ENCODE measurements at regions not wholly inside any gene's neighbourhood (a gene's known extent, or its start where the extent isn't known, plus 50 kb on each side); places are given as distances from the start of the nearest gene placed in this dataset.

- no peak for DNase-seq
Observed at GRCh38 chr20:12395353-12395752, 477.7 kb downstream of the BTBD3 start.

- no peak for DNase-seq
Observed at GRCh38 chr20:12395760-12396159, 478.1 kb downstream of the BTBD3 start.

DNA sequence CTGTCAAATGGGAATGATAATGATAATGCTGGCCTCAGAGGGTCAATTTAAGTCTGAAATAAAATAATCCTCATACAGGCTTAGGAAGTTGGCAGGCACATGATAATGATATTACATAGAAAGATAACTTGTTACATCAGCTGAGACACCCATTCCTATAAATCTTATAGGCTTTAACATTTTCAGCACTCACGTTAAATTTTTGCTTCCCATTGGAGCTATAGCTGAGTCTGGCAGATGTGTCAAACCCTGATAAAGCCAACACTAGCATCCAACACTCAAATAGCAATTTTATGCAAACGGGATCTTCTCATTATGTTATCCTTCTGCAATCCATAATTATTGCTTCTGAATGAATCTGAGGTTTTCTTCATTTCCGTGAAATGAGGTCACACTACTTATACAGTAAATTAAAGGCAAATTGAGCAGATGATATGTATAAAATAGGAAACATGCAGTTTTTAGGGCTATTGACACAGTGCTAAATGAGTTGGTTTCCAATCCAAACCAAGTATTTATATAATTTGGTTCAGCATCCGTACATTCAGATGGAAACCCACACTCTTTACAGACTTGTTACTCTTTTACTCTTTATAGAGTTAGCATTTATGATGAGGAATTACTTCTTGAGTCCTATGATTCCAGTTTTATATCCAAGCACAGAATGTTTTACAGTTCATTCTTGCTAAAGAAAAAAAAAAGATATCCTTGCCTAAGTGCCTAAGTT is 481.6 kb downstream of the BTBD3 start:
- no peak for DNase-seq

GRCh38 chr20:12404941-12405340 is 487.2 kb downstream of the BTBD3 start:
- no peak for DNase-seq

- DNase-seq = no peak
Observed at GRCh38 chr20:12406978-12407377, 489.3 kb downstream of the BTBD3 start.

GRCh38 chr20:12409501-12409900 is 491.8 kb downstream of the BTBD3 start:
- DNase-seq = no peak

GRCh38 chr20:12410783-12411182 is 493.1 kb downstream of the BTBD3 start:
- no peak for DNase-seq

- DNase-seq = no peak
Observed at GRCh38 chr20:12411246-12411940, 493.7 kb downstream of the BTBD3 start.

DNA sequence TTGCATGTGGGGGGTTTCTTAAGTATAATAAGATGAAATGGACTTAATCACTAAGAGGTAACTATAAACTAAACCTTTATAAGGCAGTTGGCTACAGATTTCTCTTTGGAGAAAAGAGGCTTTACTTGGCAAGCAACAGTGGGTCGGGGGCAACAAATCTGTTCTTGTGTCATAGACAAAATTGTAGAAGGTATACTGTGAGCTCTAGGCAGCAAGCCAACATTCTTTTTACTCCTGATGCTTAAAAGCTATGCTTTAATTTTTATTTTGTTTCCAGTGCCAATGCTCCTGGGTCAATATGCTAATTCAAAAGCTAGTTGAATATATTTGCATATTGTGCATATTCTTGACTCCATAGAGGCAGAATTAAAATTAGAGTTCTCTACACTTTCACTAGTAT is 495.4 kb downstream of the BTBD3 start:
- no peak for DNase-seq

GRCh38 chr20:12414446-12415274 is 497.0 kb downstream of the BTBD3 start:
- DNase-seq = no peak

DNA sequence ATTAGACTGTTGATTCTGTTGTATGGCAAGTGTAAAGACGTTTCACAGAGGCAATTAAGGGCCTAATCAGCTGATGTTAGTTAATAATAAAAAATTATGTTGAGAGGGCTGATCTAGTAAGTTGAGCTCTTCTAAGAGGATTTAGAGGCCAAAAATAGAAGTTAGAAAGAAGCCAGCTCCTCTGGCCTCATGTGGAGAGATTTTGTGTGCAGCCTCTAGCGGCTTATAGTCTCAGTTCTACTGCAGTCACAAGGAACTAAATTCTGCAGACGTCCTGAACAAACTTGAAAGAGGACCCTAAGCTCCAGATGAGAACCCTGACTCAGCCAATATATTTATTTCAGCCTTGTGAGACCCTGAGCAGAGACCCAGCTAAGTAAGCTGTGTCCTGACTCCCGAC is 498.6 kb downstream of the BTBD3 start:
- DNase-seq = no peak

GRCh38 chr20:12433724-12434123 is 516.0 kb downstream of the BTBD3 start:
- no peak for DNase-seq

GRCh38 chr20:12434672-12435071 is 517.0 kb downstream of the BTBD3 start:
- no peak for DNase-seq

DNA sequence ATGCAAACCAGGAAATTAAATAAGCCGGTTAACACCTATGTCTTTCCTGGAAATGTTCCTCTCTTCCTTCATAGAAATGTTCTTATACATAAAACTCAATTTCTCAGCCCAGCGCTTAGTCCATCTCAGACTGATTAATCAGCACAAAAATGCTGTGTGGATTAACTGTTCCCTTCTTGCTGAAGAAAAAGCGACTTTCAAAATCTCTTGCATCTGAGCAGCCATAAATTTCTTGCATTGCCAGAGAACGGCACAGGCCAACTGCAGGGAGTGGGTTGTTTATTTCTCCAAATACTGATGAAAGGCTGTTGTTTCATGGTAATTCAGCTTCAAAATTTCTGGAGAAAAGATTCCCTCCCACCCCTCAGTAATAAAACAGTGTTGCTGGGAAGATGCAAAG is 517.6 kb downstream of the BTBD3 start:
- DNase-seq = no peak

DNA sequence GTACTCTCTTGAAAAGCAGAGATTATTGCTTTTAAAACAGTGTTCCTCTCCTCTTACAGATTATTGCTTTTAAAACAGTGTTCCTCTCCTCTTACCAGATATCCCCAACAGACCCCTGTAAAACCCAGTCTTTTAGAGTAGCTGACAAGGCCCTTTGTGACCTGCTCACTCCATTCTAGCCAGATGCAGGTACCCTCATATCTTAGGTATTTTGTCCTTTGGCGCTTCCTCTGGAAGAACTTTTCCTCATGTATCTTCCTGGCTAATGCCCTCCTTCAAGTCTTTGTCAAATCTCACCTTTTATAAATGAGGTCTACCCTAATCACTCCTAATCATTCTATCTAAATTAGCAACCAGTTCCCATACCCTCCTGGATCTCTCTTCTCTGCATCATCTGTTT is 536.0 kb downstream of the BTBD3 start:
- DNase-seq = no peak

GRCh38 chr20:12455148-12455547 is 537.5 kb downstream of the BTBD3 start:
- no peak for DNase-seq

- DNase-seq = no peak
Observed at GRCh38 chr20:12458241-12458640, 540.5 kb downstream of the BTBD3 start.

- DNase-seq = no peak
Observed at GRCh38 chr20:12464036-12464435, 544.7 kb upstream of the SPTLC3 start.

DNA sequence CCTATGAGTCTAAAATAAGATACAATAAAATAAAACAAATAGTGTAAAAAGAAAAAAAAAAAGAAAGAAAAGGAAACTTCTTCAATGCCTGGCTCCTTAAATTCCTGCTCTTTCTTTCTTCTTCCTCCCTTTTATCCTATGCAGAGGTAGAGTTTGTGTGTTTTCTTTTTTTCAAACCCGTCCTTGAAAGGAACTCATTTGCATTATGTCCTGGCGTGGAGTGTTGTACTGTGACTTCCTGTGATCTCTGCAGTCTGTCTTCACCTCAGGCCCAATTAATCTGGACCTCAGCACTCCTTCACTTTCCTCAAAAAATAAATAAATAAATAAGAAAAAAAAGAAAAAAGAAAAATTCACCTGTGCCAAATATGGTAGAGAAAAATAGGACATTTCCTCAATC is 541.9 kb upstream of the SPTLC3 start:
- no peak for DNase-seq

- no peak for DNase-seq
Observed at GRCh38 chr20:12467758-12468157, 541.0 kb upstream of the SPTLC3 start.

DNA sequence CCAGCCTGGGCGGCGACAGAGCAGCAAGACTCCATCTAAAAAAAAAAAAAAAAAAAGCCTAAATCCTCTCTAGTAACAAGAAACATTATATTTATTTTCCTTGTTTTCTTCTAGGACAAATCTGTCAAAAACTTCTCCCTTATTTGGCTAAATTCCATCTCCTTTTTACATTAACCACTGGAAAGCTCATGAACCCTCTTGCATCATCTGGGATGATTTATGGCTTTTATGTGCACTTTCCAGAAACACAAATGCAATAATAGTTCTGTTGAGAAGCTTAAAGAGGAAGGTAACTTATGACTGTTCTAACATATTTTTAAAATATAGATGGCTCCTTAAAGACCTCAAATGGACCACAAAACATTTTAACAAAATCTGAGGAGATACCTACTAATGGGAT is 526.1 kb upstream of the SPTLC3 start:
- DNase-seq = no peak

- no peak for DNase-seq
Observed at GRCh38 chr20:12502443-12502842, 506.3 kb upstream of the SPTLC3 start.

- no peak for DNase-seq
Observed at GRCh38 chr20:12504779-12505178, 504.0 kb upstream of the SPTLC3 start.

DNA sequence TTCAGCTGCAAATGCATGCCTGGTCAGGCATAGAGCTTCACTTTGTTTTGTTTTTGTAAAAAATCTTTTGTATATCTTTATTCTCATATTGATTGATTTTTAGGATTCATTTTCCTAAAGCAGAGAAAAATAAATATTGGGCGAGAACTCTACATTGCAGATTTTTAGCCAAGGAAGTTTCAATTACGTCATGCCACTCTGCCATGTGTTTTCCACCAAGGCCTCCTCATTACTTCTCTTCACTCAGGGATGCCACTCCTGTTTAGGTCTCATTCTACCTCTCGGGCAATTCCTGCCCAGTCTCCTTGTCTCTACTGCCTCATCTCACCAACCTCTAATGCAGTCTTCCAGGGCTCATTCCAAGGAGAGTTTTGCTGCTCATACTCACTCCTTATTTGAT is 497.3 kb upstream of the SPTLC3 start:
- DNase-seq = no peak
